ENCODE measurements at regions not wholly inside any gene's neighbourhood (a gene's known extent, or its start where the extent isn't known, plus 50 kb on each side); places are given as distances from the start of the nearest gene placed in this dataset.

- no peaks in the 10 kb centered on the region for H3K27me3 ChIP-seq (replicated peaks)
- no peak for TF ChIP-seq CTCF (IDR thresholded peaks at IDR 0.05; ENCODE audit: low read depth, low read length, missing control alignments)
- in situ Hi-C loops (cut with HindIII; ENCODE audit: low pct_ligation_motif_present, low sequenced_read_pairs), result no loop called here
Observed at GRCh38 chr9:75391497-75391896, 303.2 kb downstream of the OSTF1 start.

DNA sequence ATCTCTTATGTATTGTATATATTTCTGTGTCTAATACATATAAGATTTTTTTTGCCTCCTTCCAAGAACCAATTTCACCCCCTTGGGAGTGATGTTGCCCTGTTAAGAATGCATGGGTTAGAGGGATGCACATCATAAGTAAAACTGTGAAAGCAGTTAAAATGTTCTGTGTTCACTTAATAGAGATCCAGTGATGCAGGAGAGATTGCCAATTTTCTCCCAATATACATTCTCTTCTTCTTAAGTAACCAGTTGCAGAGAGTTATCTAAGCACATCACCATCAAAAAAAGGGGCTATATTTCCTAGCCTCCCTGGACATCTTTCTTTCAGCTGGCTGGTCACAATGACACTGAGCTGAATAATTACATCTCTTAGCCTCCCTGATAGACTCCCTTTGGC is 307.0 kb downstream of the OSTF1 start:
- no peak for TF ChIP-seq CTCF (IDR thresholded peaks at IDR 0.05; ENCODE audit: low read depth, low read length, missing control alignments)
- Histone ChIP-seq H3K27me3 (replicated peaks) (no peaks in the 10 kb centered on the region), H3K27ac (no peak overlapping the region), H3K36me3 (replicated peaks) (no peaks in the 10 kb centered on the region), H3K4me3 (ENCODE audit: low read depth, low read length) (no peak overlapping the region)
- DNase-seq, result no peak
- in situ Hi-C loops (cut with HindIII; ENCODE audit: low pct_ligation_motif_present, low sequenced_read_pairs), result no loop called here

More at GRCh38 chr9:75391497-75391896, 303.2 kb downstream of the OSTF1 start:
- Histone ChIP-seq H3K4me3 (ENCODE audit: low read depth, low read length) (no peak overlapping the region), H3K27ac (no peak overlapping the region), H3K36me3 (replicated peaks) (no peaks in the 10 kb centered on the region)
- DNase-seq, result no peak

GRCh38 chr9:75397836-75398235 is 309.5 kb downstream of the OSTF1 start:
- TF ChIP-seq CTCF (IDR thresholded peaks at IDR 0.05; ENCODE audit: low read depth, low read length, missing control alignments), result no peak
- in situ Hi-C loops (cut with HindIII; ENCODE audit: low pct_ligation_motif_present, low sequenced_read_pairs), result no loop called here
- H3K27ac ChIP-seq, result no peak overlapping the region
- no peaks in the 10 kb centered on the region for H3K36me3 ChIP-seq (replicated peaks)
- DNase-seq, result no peak
- H3K27me3 ChIP-seq (replicated peaks), result no peaks in the 10 kb centered on the region
- no peak overlapping the region for H3K4me3 ChIP-seq (ENCODE audit: low read depth, low read length)

DNA sequence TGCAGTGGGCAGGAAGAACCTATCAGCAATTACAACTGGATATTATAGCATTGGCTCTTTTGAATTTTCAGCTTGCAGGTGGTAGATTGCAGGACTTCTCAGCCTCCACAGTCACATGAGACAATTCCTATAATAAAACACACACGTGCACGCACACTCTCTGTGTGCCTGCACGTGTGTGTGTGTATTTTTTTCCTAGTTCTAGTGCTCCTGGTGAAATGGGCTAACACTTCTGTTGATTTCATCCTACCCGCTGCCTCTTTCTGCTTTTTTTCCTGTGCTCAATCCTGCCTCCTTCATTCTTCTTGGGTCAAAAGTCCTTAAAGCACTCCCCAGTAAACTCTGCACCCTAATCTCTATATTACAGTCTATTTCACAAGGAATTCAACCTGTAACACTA is 320.1 kb downstream of the OSTF1 start:
- Histone ChIP-seq H3K27me3 (replicated peaks) (no peaks in the 10 kb centered on the region), H3K4me3 (ENCODE audit: low read depth, low read length) (no peak overlapping the region), H3K36me3 (replicated peaks) (no peaks in the 10 kb centered on the region), H3K27ac (no peak overlapping the region)
- TF ChIP-seq CTCF (IDR thresholded peaks at IDR 0.05; ENCODE audit: low read depth, low read length, missing control alignments), result no peak
- in situ Hi-C loops (cut with HindIII; ENCODE audit: low pct_ligation_motif_present, low sequenced_read_pairs), result no loop called here
- no peak for DNase-seq

GRCh38 chr9:75410405-75410804 is 322.1 kb downstream of the OSTF1 start:
- no peaks in the 10 kb centered on the region for H3K27me3 ChIP-seq (replicated peaks)
- no peaks in the 10 kb centered on the region for H3K36me3 ChIP-seq (replicated peaks)
- DNase-seq, result no peak
- no peak overlapping the region for H3K27ac ChIP-seq
- in situ Hi-C loops (cut with HindIII; ENCODE audit: low pct_ligation_motif_present, low sequenced_read_pairs), result no loop called here
- no peak for TF ChIP-seq CTCF (IDR thresholded peaks at IDR 0.05; ENCODE audit: low read depth, low read length, missing control alignments)
- no peak overlapping the region for H3K4me3 ChIP-seq (ENCODE audit: low read depth, low read length)

GRCh38 chr9:75414371-75415160 is 326.3 kb downstream of the OSTF1 start:
- Histone ChIP-seq H3K27ac (no peak overlapping the region), H3K36me3 (replicated peaks) (no peaks in the 10 kb centered on the region), H3K4me3 (ENCODE audit: low read depth, low read length) (no peak overlapping the region), H3K27me3 (replicated peaks) (no peaks in the 10 kb centered on the region)
- in situ Hi-C loops (cut with HindIII; ENCODE audit: low pct_ligation_motif_present, low sequenced_read_pairs), result no loop called here
- no peak for TF ChIP-seq CTCF (IDR thresholded peaks at IDR 0.05; ENCODE audit: low read depth, low read length, missing control alignments)
- no peak for DNase-seq

Data from brain microvascular endothelial cell (primary cell).